SK-N-MC (cell line): ENCODE measurements at regions not wholly inside any gene's neighbourhood (a gene's known extent, or its start where the extent isn't known, plus 50 kb on each side); places are given as distances from the start of the nearest gene placed in this dataset.

ENCODE experiments used
- DNase-seq: peaks from one replicate; pipeline ENCODE4 v3.0.0-alpha.2; 2011; ENCODE audit warnings: low read depth, low spot score
- H3K27ac ChIP-seq: fragments of 200-600 bp; sonication (generic); 2 replicates; pipeline ENCODE4 v1.5.1; 2016; ENCODE audit warnings: mixed run types
- H3K36me3 ChIP-seq: fragments of 200-600 bp; sonication (generic); 2 replicates; pipeline ENCODE4 v1.6.1; 2017; ENCODE audit warnings: antibody characterized with exemption, low read length, mixed read lengths; ENCODE audit not compliant: insufficient read depth
- H3K4me3 ChIP-seq: fragments of 200-600 bp; sonication (generic); 2 replicates; pipeline ENCODE4 v1.5.1; 2016
- H3K9ac ChIP-seq: fragments of 200-600 bp; sonication (generic); 2 replicates; pipeline ENCODE4 v1.8.0; 2017; ENCODE audit warnings: mixed run types, mixed read lengths; ENCODE audit not compliant: insufficient read length
- H3K9me3 ChIP-seq: fragments of 200-600 bp; sonication (generic); 2 replicates; pipeline ENCODE4 v1.6.1; 2017; ENCODE audit warnings: low read depth, mild to moderate bottlenecking, antibody characterized with exemption, low read length, moderate library complexity, mixed read lengths
- EZH2 ChIP-seq: fragments of 200-600 bp; sonication (generic); IDR thresholded peaks from one replicate; pipeline ENCODE4 v1.6.1; 2017; ENCODE audit warnings: antibody characterized with exemption
- FOXP2 ChIP-seq: optimal IDR thresholded peaks from 2 replicates; pipeline ENCODE3; 2011; ENCODE audit warnings: mild to moderate bottlenecking, moderate library complexity; ENCODE audit not compliant: insufficient read depth; ENCODE audit errors: extremely low read length, control extremely low read depth
- POLR2AphosphoS5 ChIP-seq: IDR thresholded peaks from 2 replicates; pipeline ENCODE4 v1.6.1; 2012; ENCODE audit warnings: mild to moderate bottlenecking, low read depth, low read length, borderline replicate concordance

- H3K27ac ChIP-seq, result no peak overlapping the region
- no peak overlapping the region for H3K9ac ChIP-seq
- no peak for TF ChIP-seq EZH2
- no peak for TF ChIP-seq POLR2AphosphoS5
- TF ChIP-seq FOXP2, result no peak
- DNase-seq, result no peak
- no peak overlapping the region for H3K4me3 ChIP-seq
- H3K9me3 ChIP-seq, result no peaks in the 10 kb centered on the region
- H3K36me3 ChIP-seq, result no peaks in the 10 kb centered on the region
These were observed 205.4 kb downstream of the ARHGAP12 start for GRCh38 chr10:31723106-31723750.

DNA sequence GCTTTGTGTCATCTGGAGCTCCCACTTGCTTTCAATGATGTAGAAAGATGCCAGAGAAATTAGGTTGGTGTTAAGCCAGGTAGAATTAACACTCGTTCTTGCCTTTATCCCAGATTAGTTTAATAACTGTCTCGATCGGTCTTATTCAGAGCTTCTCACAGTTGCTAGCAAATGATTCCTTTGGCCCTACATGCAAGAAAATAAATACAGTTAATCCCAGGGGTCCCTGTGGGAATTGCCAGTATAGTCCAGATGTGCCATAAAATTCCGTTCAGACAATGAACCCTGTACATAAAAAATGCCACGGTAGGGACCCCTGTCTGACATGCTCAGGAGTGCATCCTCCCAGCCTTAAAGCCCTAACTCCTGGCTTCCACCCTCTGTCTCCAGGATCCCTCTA, 207.5 kb downstream of the ARHGAP12 start:
- no peaks in the 10 kb centered on the region for H3K9me3 ChIP-seq
- TF ChIP-seq EZH2, result no peak
- TF ChIP-seq FOXP2, result no peak
- TF ChIP-seq POLR2AphosphoS5, result no peak
- DNase-seq, result no peak
- no peak overlapping the region for H3K27ac ChIP-seq
- H3K9ac ChIP-seq, result no peak overlapping the region
- no peaks in the 10 kb centered on the region for H3K36me3 ChIP-seq
- H3K4me3 ChIP-seq, result no peak overlapping the region

DNA sequence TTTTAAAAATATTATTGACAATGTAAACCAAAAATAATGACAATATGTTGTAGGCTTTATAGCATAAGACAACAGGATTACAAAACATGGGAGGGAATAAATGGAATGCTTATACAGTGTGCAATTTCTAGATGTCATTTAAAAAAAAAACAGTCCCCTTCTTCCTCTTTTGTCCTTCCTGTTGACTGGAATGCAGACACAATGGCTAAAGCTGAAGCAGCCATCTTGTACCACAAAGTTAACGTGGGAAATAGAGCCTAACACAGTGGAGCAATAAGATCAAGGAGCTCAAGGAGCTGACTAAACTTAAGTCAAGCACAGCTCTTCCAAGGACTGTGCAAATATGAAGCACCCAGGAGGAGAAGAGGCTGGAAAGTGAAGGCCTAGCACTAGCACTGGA, 208.1 kb downstream of the ARHGAP12 start:
- Histone ChIP-seq H3K36me3 (no peaks in the 10 kb centered on the region), H3K4me3 (no peak overlapping the region), H3K27ac (no peak overlapping the region), H3K9me3 (no peaks in the 10 kb centered on the region), H3K9ac (no peak overlapping the region)
- TF ChIP-seq EZH2, result no peak
- TF ChIP-seq FOXP2, result no peak
- TF ChIP-seq POLR2AphosphoS5, result no peak
- DNase-seq, result no peak

DNA sequence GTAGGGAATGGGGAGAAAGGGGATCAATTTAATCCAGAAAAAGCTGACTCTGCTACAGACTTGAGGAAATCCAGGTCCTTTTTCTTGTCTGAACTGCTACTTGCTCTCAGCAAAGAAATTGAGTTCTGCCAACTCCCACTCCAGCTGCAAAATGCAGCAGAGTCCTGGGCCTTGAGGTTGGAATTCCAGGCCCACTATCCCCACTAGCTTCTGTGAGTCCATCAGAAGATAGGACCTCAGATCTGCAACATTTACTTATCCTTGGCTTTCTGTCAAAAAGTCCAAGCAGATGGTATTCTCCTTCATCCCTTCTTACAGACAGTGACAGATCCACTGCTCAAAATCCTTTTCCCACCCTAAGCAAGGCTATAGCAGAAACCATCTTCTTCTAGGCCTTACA, 219.2 kb downstream of the ARHGAP12 start:
- no peak for TF ChIP-seq EZH2
- no peak for TF ChIP-seq POLR2AphosphoS5
- no peak for TF ChIP-seq FOXP2
- Histone ChIP-seq H3K27ac (no peak overlapping the region), H3K36me3 (no peaks in the 10 kb centered on the region), H3K9me3 (no peaks in the 10 kb centered on the region), H3K9ac (no peak overlapping the region), H3K4me3 (no peak overlapping the region)
- no peak for DNase-seq

- no peak overlapping the region for H3K9ac ChIP-seq
- TF ChIP-seq FOXP2 (no peak), EZH2 (no peak), POLR2AphosphoS5 (no peak)
- H3K9me3 ChIP-seq, result no peaks in the 10 kb centered on the region
- no peak overlapping the region for H3K27ac ChIP-seq
- no peak overlapping the region for H3K4me3 ChIP-seq
- no peaks in the 10 kb centered on the region for H3K36me3 ChIP-seq
- DNase-seq, result no peak
These were observed 219.6 kb downstream of the ARHGAP12 start for GRCh38 chr10:31709028-31709427.

DNA sequence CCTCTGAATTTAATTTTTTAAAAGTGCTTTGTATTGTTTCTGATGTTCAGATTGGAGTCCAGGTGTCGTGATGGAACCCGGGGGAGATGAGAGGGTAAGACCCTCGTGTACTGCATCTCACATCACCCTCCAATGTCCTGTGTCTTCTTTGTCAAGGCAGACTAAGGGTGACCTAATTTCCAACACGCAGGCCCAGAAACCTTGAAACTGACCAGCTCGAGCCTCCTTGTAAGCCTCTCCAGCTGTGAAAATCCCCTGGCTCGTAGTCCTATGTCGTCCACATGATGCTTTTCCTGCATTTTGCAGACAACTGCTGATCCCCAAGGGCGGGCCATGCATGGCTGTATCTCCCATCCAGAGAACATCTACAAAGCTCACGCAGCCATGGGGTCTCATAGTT, 220.2 kb downstream of the ARHGAP12 start:
- TF ChIP-seq POLR2AphosphoS5 (no peak), EZH2 (no peak), FOXP2 (no peak)
- no peak overlapping the region for H3K9ac ChIP-seq

GRCh38 chr10:31708046-31708445, 220.6 kb downstream of the ARHGAP12 start:
- no peak overlapping the region for H3K4me3 ChIP-seq
- DNase-seq, result no peak
- no peak overlapping the region for H3K9ac ChIP-seq
- H3K9me3 ChIP-seq, result no peaks in the 10 kb centered on the region
- H3K36me3 ChIP-seq, result no peaks in the 10 kb centered on the region
- no peak overlapping the region for H3K27ac ChIP-seq
- TF ChIP-seq FOXP2, result no peak
- no peak for TF ChIP-seq EZH2
- no peak for TF ChIP-seq POLR2AphosphoS5

More for the DNA sequence above, 220.2 kb downstream of the ARHGAP12 start:
- Histone ChIP-seq H3K36me3 (no peaks in the 10 kb centered on the region), H3K9me3 (no peaks in the 10 kb centered on the region), H3K4me3 (no peak overlapping the region), H3K27ac (no peak overlapping the region)
- DNase-seq, result no peak

DNA sequence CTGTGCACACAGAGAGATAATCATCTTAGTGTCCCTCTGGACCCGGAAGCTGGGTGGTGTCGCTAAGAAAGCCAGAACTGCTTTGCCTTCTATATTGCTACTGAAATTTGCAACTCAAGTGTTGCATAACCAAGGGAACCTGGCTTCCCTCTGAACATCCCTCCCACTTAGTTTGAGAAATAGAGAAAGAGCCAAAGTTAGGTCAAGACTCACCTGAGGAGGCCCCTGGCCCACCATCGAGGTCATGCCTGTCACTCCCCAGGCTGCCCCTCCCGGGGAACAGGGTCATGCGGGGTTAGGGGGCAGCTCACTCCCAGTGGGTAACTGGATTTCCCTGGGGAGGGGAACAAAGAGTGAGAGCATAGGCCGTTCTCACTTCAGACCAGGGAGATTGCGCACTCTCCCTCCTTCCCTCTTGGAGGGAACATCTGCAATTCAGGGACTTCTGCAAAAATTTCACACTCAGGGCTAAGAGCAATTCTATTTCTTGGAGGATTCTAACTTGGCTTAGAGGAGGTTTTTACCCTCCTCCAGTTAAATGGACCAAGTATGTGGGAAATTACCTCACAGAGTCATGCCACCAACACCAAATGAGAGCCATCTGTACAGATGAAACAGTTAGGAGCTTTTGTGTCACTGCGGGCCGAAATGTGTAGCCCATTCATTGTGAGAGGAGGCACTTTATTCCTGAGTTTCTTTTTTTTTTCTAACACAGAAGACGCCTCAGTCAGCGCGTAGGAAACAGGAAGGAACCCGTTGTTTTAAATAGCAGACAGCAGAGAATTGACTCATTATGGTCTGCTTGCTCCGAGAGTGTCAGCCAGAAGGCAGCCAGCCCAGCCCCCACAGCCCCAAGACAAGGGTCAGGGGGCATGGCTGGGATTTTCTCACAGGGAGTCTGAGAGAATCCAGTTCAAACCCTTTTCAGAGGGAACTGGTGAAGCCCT, 221.3 kb downstream of the ARHGAP12 start:
- H3K9ac ChIP-seq, result no peak overlapping the region
- H3K9me3 ChIP-seq, result no peaks in the 10 kb centered on the region
- DNase-seq, result no peak
- H3K27ac ChIP-seq, result no peak overlapping the region
- no peak overlapping the region for H3K4me3 ChIP-seq
- no peaks in the 10 kb centered on the region for H3K36me3 ChIP-seq
- no peak for TF ChIP-seq FOXP2
- TF ChIP-seq POLR2AphosphoS5, result no peak
- TF ChIP-seq EZH2, result no peak
